ENCODE measurements at regions not wholly inside any gene's neighbourhood (a gene's known extent, or its start where the extent isn't known, plus 50 kb on each side); places are given as distances from the start of the nearest gene placed in this dataset.

DNA sequence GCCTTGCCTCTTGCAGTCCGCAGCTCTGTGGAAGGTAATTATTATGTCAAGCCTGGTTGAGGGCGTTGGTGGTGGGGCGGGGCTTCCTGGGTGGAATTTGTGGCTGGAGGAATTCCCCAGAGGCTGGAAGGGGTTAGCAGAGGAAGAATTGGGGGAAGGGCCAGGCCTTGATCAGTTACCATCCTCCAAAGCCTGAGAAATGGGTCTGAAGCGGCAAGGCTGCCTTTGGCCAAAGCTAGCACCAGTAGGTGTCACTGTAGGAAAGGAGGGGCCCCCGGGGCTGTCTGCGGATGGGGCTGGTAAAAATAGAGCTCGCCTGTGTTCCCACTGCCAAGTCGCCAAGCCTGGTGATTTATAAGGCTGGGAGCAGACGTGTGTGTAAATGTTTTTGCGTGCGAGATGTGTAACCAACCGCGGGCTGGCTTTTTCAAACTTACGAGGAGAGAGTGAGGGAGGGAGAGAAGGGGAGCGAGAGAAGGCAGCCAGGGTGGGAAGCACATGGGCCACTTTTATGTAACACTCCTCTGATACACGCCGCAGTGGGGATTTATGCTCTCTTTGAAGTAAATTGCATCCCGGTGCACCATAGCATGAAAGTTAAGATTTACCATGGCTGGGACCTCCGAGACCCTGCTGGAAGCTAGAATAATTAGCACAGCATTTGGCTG is 367.0 kb downstream of the BCOR start:
- Histone ChIP-seq H3K36me3 (ENCODE audit: insufficient read depth, insufficient read length, low read length) (no peaks in the 10 kb centered on the region), H3K4me3 (ENCODE audit: insufficient read length, low read depth) (no peak overlapping the region), H3K27me3 (ENCODE audit: insufficient read depth, insufficient read length) (no peaks in the 10 kb centered on the region), H3K4me1 (ENCODE audit: insufficient read depth, insufficient read length) (peaks cover 14% of the 10 kb centered on the region), H3K9me3 (ENCODE audit: insufficient read depth, low read length) (peaks cover 7% of the 10 kb centered on the region; the same call in 1 of the 2 replicates), H3K9ac (ENCODE audit: insufficient read length, low read depth) (peak overlapping the region; percentile 70)
- peak; percentile 88 for DNase-seq (ENCODE audit: low read depth, low spot score)
- TF ChIP-seq ZNF274 (IDR thresholded peaks at IDR 0.05; ENCODE audit: low read depth, low read length) (no peak), YY1 (IDR thresholded peaks at IDR 0.05; ENCODE audit: insufficient read depth, insufficient read length) (no peak), SUZ12 (IDR thresholded peaks at IDR 0.05; ENCODE audit: extremely low read depth, insufficient read depth, insufficient read length) (no peak)

DNA sequence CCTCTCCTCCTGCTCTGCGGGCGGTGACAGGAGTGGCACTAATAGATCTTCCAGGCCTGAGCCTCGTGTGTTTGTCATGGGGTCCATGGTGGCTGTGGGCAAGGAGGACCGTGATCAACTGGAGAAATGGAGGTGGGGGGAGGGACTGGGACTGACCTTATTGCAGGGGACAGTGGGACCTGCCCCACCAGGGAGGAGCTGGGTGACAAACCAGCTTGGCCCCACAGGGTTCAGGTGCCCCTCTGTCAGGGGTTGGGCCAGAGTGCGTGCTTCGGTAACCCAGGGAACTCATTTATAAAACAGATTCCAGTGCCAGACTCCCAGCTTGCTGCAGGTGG is 366.5 kb downstream of the BCOR start:
- peaks cover 14% of the 10 kb centered on the region for H3K4me1 ChIP-seq (ENCODE audit: insufficient read depth, insufficient read length)
- TF ChIP-seq YY1 (IDR thresholded peaks at IDR 0.05; ENCODE audit: insufficient read depth, insufficient read length): no peak
- TF ChIP-seq ZNF274 (IDR thresholded peaks at IDR 0.05; ENCODE audit: low read depth, low read length): no peak

DNA sequence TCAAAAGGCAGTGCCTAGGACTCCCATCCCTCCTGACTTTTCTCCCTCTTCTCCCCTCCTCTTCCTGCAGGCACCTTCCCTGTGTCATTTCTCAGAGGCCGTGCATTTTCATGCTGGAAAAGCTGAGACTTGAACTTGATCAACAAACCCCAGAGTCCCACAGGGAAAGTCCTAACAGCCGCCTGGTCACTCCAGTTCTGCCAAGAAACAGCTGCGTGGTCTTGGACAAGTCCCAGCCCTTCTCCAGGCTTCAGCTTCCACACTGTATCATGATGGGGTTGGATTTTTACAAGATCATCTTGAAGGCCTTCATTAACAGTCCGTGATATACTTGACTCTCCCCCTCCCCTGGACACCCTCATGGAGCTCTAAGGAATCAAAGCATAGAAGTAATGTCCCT is 366.0 kb downstream of the BCOR start:
- Histone ChIP-seq H3K36me3 (ENCODE audit: insufficient read depth, insufficient read length, low read length) (no peaks in the 10 kb centered on the region), H3K4me3 (ENCODE audit: insufficient read length, low read depth) (no peak overlapping the region), H3K4me1 (ENCODE audit: insufficient read depth, insufficient read length) (peaks cover 16% of the 10 kb centered on the region), H3K9ac (ENCODE audit: insufficient read length, low read depth) (no peak overlapping the region), H3K27me3 (ENCODE audit: insufficient read depth, insufficient read length) (no peaks in the 10 kb centered on the region), H3K9me3 (ENCODE audit: insufficient read depth, low read length) (peaks cover 7% of the 10 kb centered on the region; the same call in 1 of the 2 replicates)
- DNase-seq (ENCODE audit: low read depth, low spot score): no peak
- TF ChIP-seq SUZ12 (IDR thresholded peaks at IDR 0.05; ENCODE audit: extremely low read depth, insufficient read depth, insufficient read length) (no peak), YY1 (IDR thresholded peaks at IDR 0.05; ENCODE audit: insufficient read depth, insufficient read length) (no peak), ZNF274 (IDR thresholded peaks at IDR 0.05; ENCODE audit: low read depth, low read length) (no peak)

More for the DNA sequence above, 366.5 kb downstream of the BCOR start:
- Histone ChIP-seq H3K9me3 (ENCODE audit: insufficient read depth, low read length) (peaks cover 7% of the 10 kb centered on the region; the same call in 1 of the 2 replicates), H3K9ac (ENCODE audit: insufficient read length, low read depth) (peak overlapping the region; percentile 70), H3K27me3 (ENCODE audit: insufficient read depth, insufficient read length) (no peaks in the 10 kb centered on the region), H3K36me3 (ENCODE audit: insufficient read depth, insufficient read length, low read length) (no peaks in the 10 kb centered on the region), H3K4me3 (ENCODE audit: insufficient read length, low read depth) (no peak overlapping the region)
- no peak for DNase-seq (ENCODE audit: low read depth, low spot score)

DNA sequence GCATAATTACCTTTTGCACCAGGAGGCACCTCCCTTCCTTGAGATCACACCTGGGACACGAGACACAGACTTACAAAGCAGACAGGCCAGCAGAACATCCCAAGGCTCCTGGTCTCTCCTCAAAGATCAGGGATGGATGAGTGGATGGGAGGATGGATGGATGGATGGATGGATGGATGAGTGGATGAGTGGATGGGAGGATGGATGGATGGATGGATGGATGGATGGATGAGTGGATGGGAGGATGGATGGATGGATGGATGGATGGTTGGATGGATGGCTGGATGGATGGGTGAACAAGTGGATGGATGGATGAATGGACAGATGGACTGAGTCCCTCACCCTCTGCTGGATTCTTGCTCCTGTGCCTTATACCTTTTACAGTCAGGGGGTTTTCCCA is 364.0 kb downstream of the BCOR start:
- Histone ChIP-seq H3K27me3 (ENCODE audit: insufficient read depth, insufficient read length) (no peaks in the 10 kb centered on the region), H3K4me1 (ENCODE audit: insufficient read depth, insufficient read length) (peaks cover 16% of the 10 kb centered on the region), H3K9me3 (ENCODE audit: insufficient read depth, low read length) (peaks cover 3% of the 10 kb centered on the region; the same call in 1 of the 2 replicates), H3K4me3 (ENCODE audit: insufficient read length, low read depth) (no peak overlapping the region), H3K36me3 (ENCODE audit: insufficient read depth, insufficient read length, low read length) (no peaks in the 10 kb centered on the region), H3K9ac (ENCODE audit: insufficient read length, low read depth) (no peak overlapping the region)
- no peak for DNase-seq (ENCODE audit: low read depth, low spot score)
- TF ChIP-seq YY1 (IDR thresholded peaks at IDR 0.05; ENCODE audit: insufficient read depth, insufficient read length): no peak
- TF ChIP-seq SUZ12 (IDR thresholded peaks at IDR 0.05; ENCODE audit: extremely low read depth, insufficient read depth, insufficient read length): no peak

DNA sequence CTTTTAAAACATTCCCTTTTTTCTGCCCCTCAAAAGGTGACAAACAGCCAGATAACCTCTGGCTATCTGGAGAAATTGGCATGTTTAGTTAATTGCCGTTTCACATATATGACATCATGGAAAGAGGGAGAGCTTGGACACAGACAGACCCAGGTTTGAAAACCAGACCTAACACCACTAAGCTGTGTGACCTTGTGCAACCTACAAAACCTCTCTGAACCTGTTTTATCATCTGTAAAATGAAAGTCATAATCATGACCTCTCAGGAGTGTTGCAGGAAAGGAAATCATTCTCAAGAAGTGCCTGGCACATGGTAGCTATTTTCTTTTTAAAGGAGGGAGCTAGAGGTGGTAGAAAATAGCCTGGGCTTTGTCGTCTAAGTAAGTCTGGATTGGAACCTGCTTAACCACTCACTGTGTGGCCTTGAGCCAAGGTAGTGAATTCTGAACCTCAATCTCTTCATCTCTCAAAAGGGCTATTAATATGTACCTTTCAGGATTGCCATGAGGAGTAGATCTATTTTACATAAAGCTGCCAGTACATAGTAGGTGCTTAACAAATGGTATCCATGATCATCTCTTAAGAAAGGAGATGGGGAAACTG is 363.5 kb downstream of the BCOR start:
- Histone ChIP-seq H3K4me3 (ENCODE audit: insufficient read length, low read depth) (no peak overlapping the region), H3K36me3 (ENCODE audit: insufficient read depth, insufficient read length, low read length) (no peaks in the 10 kb centered on the region), H3K9me3 (ENCODE audit: insufficient read depth, low read length) (no peaks in the 10 kb centered on the region), H3K27me3 (ENCODE audit: insufficient read depth, insufficient read length) (no peaks in the 10 kb centered on the region), H3K9ac (ENCODE audit: insufficient read length, low read depth) (no peak overlapping the region), H3K4me1 (ENCODE audit: insufficient read depth, insufficient read length) (peaks cover 16% of the 10 kb centered on the region)
- TF ChIP-seq ZNF274 (IDR thresholded peaks at IDR 0.05; ENCODE audit: low read depth, low read length): no peak
- no peak for TF ChIP-seq YY1 (IDR thresholded peaks at IDR 0.05; ENCODE audit: insufficient read depth, insufficient read length)
- no peak for TF ChIP-seq SUZ12 (IDR thresholded peaks at IDR 0.05; ENCODE audit: extremely low read depth, insufficient read depth, insufficient read length)
- DNase-seq (ENCODE audit: low read depth, low spot score): no peak

DNA sequence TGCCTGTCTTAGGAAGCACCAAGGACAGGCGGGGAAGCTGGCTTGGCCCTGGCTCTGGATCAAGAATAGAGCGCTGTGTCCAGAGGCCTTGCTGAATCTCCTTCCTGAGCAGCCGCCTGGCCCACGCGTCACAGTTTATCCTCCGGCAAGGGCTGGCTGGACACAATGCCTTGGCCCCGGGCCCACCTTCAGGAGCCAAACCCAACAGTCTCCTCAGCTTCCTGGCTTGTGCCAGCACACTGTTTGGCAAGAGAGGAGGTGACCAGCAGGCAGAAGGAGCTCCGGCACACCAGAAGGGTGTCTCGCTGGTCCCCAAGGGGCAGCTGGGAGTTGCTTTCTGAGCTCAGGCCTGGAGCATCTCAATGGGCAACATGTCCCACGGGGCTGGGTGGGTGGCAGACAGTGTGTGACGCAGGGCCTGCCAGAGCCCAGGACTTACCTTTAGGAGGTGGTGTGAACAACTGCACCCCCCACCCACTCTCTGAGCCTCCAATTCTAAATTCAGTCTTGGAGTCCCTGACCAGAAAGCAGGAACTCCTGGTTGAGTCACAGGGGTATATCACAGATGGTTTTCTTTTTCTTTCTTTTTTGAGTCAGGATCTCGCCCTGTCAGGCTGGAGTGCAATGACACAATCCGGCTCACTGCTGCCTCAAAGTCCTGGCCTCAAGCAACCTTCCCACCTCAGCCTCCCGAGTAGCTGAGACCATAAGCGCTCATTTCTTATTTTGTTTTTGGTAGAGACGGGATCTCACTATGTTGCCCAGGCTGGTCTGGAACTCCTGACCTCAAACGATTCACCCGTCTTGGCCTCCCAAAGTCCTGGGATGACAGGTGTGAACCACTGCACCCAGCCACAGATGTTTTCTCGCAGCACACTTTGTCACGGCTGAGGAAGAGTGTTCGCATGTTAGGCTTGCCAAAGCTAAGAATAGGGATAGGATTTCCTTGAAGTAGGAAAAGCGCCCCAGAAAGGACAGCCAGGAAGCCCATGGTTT is 361.2 kb downstream of the BCOR start:
- Histone ChIP-seq H3K9me3 (ENCODE audit: insufficient read depth, low read length) (no peaks in the 10 kb centered on the region), H3K36me3 (ENCODE audit: insufficient read depth, insufficient read length, low read length) (no peaks in the 10 kb centered on the region), H3K4me1 (ENCODE audit: insufficient read depth, insufficient read length) (peaks cover 5% of the 10 kb centered on the region), H3K27me3 (ENCODE audit: insufficient read depth, insufficient read length) (no peaks in the 10 kb centered on the region), H3K9ac (ENCODE audit: insufficient read length, low read depth) (peak overlapping the region; percentile 10), H3K4me3 (ENCODE audit: insufficient read length, low read depth) (no peak overlapping the region)
- no peak for DNase-seq (ENCODE audit: low read depth, low spot score)
- TF ChIP-seq SUZ12 (IDR thresholded peaks at IDR 0.05; ENCODE audit: extremely low read depth, insufficient read depth, insufficient read length) (no peak), ZNF274 (IDR thresholded peaks at IDR 0.05; ENCODE audit: low read depth, low read length) (no peak), YY1 (IDR thresholded peaks at IDR 0.05; ENCODE audit: insufficient read depth, insufficient read length) (no peak)

DNA sequence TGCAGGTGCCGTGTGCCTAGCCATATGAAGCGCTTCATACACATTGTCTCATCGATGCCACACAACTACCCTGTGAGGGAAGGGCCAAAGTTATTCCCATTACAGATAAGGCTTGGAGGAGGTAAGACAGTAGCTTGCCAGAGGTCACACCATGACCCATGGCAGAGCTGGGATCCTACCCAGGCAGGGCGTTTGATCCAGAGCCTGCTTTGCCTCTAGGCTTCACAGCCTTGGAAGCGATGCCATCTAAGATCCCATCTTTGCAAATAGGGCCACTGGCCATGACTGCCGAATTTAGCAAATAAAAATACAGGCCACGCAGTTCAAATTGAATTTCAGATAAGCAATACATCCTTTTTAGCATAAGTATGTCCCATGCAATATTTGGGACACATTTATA is 358.2 kb downstream of the BCOR start:
- H3K36me3 ChIP-seq (ENCODE audit: insufficient read depth, insufficient read length, low read length): no peaks in the 10 kb centered on the region

More for the DNA sequence above, 358.2 kb downstream of the BCOR start:
- Histone ChIP-seq H3K4me1 (ENCODE audit: insufficient read depth, insufficient read length) (peaks cover 4% of the 10 kb centered on the region), H3K4me3 (ENCODE audit: insufficient read length, low read depth) (no peak overlapping the region), H3K27me3 (ENCODE audit: insufficient read depth, insufficient read length) (no peaks in the 10 kb centered on the region), H3K9ac (ENCODE audit: insufficient read length, low read depth) (no peak overlapping the region), H3K9me3 (ENCODE audit: insufficient read depth, low read length) (no peaks in the 10 kb centered on the region)
- TF ChIP-seq SUZ12 (IDR thresholded peaks at IDR 0.05; ENCODE audit: extremely low read depth, insufficient read depth, insufficient read length) (no peak), ZNF274 (IDR thresholded peaks at IDR 0.05; ENCODE audit: low read depth, low read length) (no peak), YY1 (IDR thresholded peaks at IDR 0.05; ENCODE audit: insufficient read depth, insufficient read length) (no peak)
- no peak for DNase-seq (ENCODE audit: low read depth, low spot score)

Measured in NT2/D1 (cell line).